Gastrocnemius medialis (tissue), 4 donors: ENCODE measurements at regions not wholly inside any gene's neighbourhood (a gene's known extent, or its start where the extent isn't known, plus 50 kb on each side); places are given as distances from the start of the nearest gene placed in this dataset.
"Not testable (repeated sequence)": the region's sequence is repeated elsewhere in the genome, so short reads cannot be mapped to it uniquely, and the experiment has no call there.

ENCODE experiments used
- ATAC-seq, 2 donors: fragments of 150-250 bp; one replicate each; pipeline ENCODE4 v1.9.1; 2016
- DNase-seq, 2 donors: peaks; one replicate each; pipeline ENCODE4 v3.0.0-alpha.2; 2019
- H3K27ac ChIP-seq, 4 donors: fragments of 200-600 bp; sonication (generic); 1 replicate in 1 of 4; 2 replicates in 3 of 4; pipeline ENCODE4 v1.5.1; 2016 to 2018; ENCODE audit warnings: mild to moderate bottlenecking in 2 of 4, moderate library complexity in 1 of 4
- H3K27me3 ChIP-seq, 3 donors: fragments of 200-600 bp; sonication (generic) in 2 of 3; 1 replicate in 1 of 3; 2 replicates in 2 of 3; pipeline versions ENCODE4 v1.5.1 to v1.6.0; 2016 to 2019; ENCODE audit warnings: mild to moderate bottlenecking in 1 of 3, moderate library complexity in 1 of 3
- H3K36me3 ChIP-seq, 2 donors: fragments of 200-600 bp; sonication (generic) in 1 of 2; one replicate each; pipeline ENCODE4 v1.5.1; 2017 to 2018
- H3K4me1 ChIP-seq, 2 donors: fragments of 200-600 bp; sonication (generic) in 1 of 2; one replicate each; pipeline ENCODE4 v1.5.1; 2016 to 2017; ENCODE audit warnings: mild to moderate bottlenecking in 2 of 2
- H3K4me3 ChIP-seq, 4 donors: fragments of 200-600 bp; sonication (generic) in 3 of 4; 1 replicate in 1 of 4; 2 replicates in 3 of 4; pipeline ENCODE4 v1.5.1; 2016 to 2019; ENCODE audit warnings: mild to moderate bottlenecking in 2 of 4
- H3K9me3 ChIP-seq, 3 donors: fragments of 200-600 bp; sonication (generic) in 2 of 3; 1 replicate in 1 of 3; 2 replicates in 2 of 3; pipeline ENCODE4 v1.5.1; 2016 to 2019
- POLR2A ChIP-seq, 2 donors: fragments of 450-650 bp; IDR thresholded peaks; one replicate each; pipeline ENCODE4 v1.6.1; 2017; ENCODE audit warnings: antibody characterized with exemption in 2 of 2, mild to moderate bottlenecking in 2 of 2, moderate library complexity in 2 of 2
- in situ Hi-C, 4 donors: fragments of 200-750 bp; cut with MboI; loops; one replicate each; pipeline versions ENCODE4 v1.15.0 to v1.8.0; 2017; ENCODE audit warnings: low sequenced_read_pairs in 4 of 4
- intact Hi-C: fragments of 100-400 bp; cut with DNase I; formaldehyde crosslinking; loops from one replicate; pipeline ENCODE4 v1.15.1; 2023; ENCODE audit warnings: low total_unique reads
- TF ChIP-seq, protein P1 (sequence below), 5 experiments: fragments of 450-650 bp in 3 of 5; fragments of 200-600 bp in 2 of 5; sonication (generic) in 2 of 5; IDR thresholded peaks in 4 of 5; conservative IDR thresholded peaks in 1 of 5; 1 replicate in 4 of 5; 2 replicates in 1 of 5; pipeline ENCODE4 v1.5.1; 2016 to 2019; ENCODE audit warnings: antibody characterized with exemption in 5 of 5, mild to moderate bottlenecking in 3 of 5, moderate library complexity in 3 of 5

DNA sequence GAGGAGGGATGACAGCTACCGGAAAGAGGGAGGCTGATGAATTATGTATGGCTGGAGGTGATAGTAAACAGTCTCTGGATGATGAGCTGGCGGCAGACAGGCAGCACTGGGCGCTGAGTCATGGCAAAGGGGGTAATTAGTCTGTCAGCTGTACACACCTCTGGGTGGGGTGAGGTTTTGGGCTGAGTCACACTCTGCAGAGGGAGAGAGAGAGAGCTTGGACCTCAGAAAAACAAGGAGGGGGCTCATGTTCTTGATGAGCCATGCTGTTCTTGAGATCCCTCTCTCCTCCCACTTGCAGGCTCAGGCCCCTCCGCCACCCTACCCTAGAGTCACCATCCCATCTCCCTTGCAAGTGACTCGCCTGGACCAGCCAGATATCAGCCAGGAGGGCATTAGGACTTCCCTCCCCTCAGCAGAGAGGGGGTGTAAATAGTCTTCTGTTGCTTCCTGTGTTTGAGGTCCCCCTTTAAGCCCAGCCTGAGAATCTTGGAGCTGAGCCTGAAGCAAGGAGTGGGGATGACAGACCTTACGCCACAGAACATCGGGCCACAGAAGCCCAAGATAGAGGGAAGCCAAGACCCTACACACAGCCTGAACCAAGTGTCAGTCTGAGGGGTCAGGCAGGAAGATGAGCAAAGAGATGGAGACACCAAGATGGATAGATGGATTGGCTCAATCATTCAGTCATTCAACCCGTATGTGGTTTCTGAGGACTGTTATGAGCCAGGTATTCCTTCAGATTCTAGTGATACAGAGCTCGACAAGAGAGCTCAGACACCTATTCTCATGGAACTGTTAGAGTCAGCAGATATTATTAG is 383.2 kb upstream of the CCL2 start:
- H3K9me3 ChIP-seq = no peaks in the 10 kb centered on the region
- TF ChIP-seq POLR2A (IDR thresholded peaks at IDR 0.05) = no peak
- TF ChIP-seq, protein P1, sequence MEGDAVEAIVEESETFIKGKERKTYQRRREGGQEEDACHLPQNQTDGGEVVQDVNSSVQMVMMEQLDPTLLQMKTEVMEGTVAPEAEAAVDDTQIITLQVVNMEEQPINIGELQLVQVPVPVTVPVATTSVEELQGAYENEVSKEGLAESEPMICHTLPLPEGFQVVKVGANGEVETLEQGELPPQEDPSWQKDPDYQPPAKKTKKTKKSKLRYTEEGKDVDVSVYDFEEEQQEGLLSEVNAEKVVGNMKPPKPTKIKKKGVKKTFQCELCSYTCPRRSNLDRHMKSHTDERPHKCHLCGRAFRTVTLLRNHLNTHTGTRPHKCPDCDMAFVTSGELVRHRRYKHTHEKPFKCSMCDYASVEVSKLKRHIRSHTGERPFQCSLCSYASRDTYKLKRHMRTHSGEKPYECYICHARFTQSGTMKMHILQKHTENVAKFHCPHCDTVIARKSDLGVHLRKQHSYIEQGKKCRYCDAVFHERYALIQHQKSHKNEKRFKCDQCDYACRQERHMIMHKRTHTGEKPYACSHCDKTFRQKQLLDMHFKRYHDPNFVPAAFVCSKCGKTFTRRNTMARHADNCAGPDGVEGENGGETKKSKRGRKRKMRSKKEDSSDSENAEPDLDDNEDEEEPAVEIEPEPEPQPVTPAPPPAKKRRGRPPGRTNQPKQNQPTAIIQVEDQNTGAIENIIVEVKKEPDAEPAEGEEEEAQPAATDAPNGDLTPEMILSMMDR (IDR thresholded peaks at IDR 0.05 in 4 of 5, conservative IDR thresholded peaks at IDR 0.05 in 1 of 5) = no peak
- H3K4me3 ChIP-seq = no peak overlapping the region
- no peak for DNase-seq
- H3K27ac ChIP-seq = no peak overlapping the region
- no peaks in the 10 kb centered on the region for H3K4me1 ChIP-seq
- intact Hi-C loops (no loop called here), in situ Hi-C loops (no loop called here)
- H3K36me3 ChIP-seq = no peaks in the 10 kb centered on the region
- no peaks in the 10 kb centered on the region for H3K27me3 ChIP-seq
- no peak for ATAC-seq

GRCh38 chr17:33873201-33873617 is 381.9 kb upstream of the CCL2 start:
- no peak for ATAC-seq
- Histone ChIP-seq H3K36me3 (no peaks in the 10 kb centered on the region), H3K9me3 (no peaks in the 10 kb centered on the region), H3K27me3 (no peaks in the 10 kb centered on the region), H3K27ac (no peak overlapping the region), H3K4me1 (no peaks in the 10 kb centered on the region), H3K4me3 (no peak overlapping the region)
- intact Hi-C loops = no loop called here
- no peak for DNase-seq
- TF ChIP-seq POLR2A (IDR thresholded peaks at IDR 0.05) = no peak
- TF ChIP-seq, protein P1 (IDR thresholded peaks at IDR 0.05 in 4 of 5, conservative IDR thresholded peaks at IDR 0.05 in 1 of 5) = no peak
- in situ Hi-C loops = no loop called here

DNA sequence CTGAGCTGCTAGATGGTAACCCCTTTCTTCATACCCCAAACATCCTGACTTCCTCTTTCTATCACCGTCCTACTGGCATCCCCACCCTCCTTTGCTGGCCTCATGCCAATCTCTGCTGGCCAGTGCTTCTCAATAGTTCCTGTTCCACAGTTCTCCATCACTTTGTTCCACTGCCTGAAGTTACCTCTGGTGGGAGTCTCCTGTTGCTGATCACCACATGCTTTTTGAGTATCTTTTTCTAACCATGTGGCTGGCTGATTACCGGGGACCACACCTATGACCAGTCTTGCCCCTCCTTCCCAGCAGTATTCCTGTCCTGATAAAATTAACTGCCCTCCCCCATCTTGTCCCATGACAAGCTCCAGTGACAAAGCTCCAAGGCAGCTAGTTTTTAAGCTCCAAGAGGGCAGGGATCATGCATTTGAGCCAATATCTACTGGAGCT is 380.4 kb upstream of the CCL2 start:
- no peak overlapping the region for H3K27ac ChIP-seq
- H3K4me1 ChIP-seq = no peaks in the 10 kb centered on the region
- peak in 1 of 2 donors; percentile 17 for DNase-seq
- intact Hi-C loops (no loop called here), in situ Hi-C loops (no loop called here)
- H3K4me3 ChIP-seq = no peak overlapping the region
- no peaks in the 10 kb centered on the region for H3K27me3 ChIP-seq
- TF ChIP-seq, protein P1 (IDR thresholded peaks at IDR 0.05 in 4 of 5, conservative IDR thresholded peaks at IDR 0.05 in 1 of 5) = no peak
- TF ChIP-seq POLR2A (IDR thresholded peaks at IDR 0.05) = no peak
- H3K9me3 ChIP-seq = no peaks in the 10 kb centered on the region
- ATAC-seq = no peak
- no peaks in the 10 kb centered on the region for H3K36me3 ChIP-seq

DNA sequence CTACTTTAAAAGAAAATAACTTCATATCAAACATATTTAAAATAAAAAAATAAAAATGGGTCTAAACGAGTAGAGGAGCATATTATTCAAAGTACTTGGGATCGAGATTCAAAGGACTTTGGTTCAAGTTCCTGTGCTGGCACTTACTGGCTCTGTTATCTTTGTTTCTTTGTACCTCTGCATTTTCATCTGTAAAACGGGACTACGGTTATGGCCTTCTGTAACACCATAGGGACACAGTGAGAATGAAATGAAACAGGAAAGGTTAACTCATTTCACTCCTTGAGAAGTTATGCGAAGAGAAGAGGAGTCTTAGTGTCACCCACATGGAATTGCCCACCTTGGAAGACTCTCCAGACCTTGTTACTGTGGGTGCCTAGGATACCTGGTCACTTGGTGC is 379.1 kb upstream of the CCL2 start:
- no peaks in the 10 kb centered on the region for H3K9me3 ChIP-seq
- no peaks in the 10 kb centered on the region for H3K36me3 ChIP-seq
- no peaks in the 10 kb centered on the region for H3K4me1 ChIP-seq
- ATAC-seq (no peak), DNase-seq (no peak)
- no peaks in the 10 kb centered on the region for H3K27me3 ChIP-seq
- in situ Hi-C loops = no loop called here
- no peak overlapping the region for H3K4me3 ChIP-seq
- intact Hi-C loops = no loop called here
- H3K27ac ChIP-seq = no peak overlapping the region
- TF ChIP-seq, protein P1 (IDR thresholded peaks at IDR 0.05 in 4 of 5, conservative IDR thresholded peaks at IDR 0.05 in 1 of 5) = no peak
- no peak for TF ChIP-seq POLR2A (IDR thresholded peaks at IDR 0.05)

DNA sequence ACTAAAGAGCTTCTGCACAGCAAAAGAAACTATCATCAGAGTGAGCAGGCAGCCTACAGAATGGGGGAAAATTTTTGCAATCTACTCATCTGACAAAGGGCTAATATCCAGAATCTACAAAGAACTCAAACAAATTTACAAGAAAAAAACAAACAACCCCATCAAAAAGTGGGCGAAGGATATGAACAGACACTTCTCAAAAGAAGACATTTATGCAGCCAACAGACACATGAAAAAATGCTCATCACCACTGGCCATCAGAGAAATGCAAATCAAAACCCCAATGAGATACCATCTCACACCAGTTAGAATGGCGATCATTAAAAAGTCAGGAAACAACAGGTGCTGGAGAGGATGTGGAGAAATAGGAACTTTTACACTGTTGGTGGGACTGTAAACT is 372.8 kb upstream of the CCL2 start:
- ATAC-seq, H3K27me3 ChIP-seq, H3K9me3 ChIP-seq, H3K4me3 ChIP-seq, intact Hi-C loops, DNase-seq, H3K27ac ChIP-seq, H3K4me1 ChIP-seq, H3K36me3 ChIP-seq, in situ Hi-C loops: not testable (repeated sequence)

GRCh38 chr17:33882677-33883076 is 372.4 kb upstream of the CCL2 start:
- ATAC-seq, H3K27me3 ChIP-seq, H3K4me3 ChIP-seq, H3K9me3 ChIP-seq, H3K36me3 ChIP-seq, H3K27ac ChIP-seq, in situ Hi-C loops, intact Hi-C loops, DNase-seq, H3K4me1 ChIP-seq: not testable (repeated sequence)
